NCI-H748 treated with DMSO at 0.1 percent for 48 hours (cell line): ENCODE measurements at regions not wholly inside any gene's neighbourhood (a gene's known extent, or its start where the extent isn't known, plus 50 kb on each side); places are given as distances from the start of the nearest gene placed in this dataset.

Experiments
- DNase-seq: peaks from one replicate; lab custom pipeline; 2025; lab: John Stamatoyannopoulos, UW

- no peak for DNase-seq
Measured at GRCh38 chr11:116598556-116598955, 174.2 kb downstream of the BUD13 start.

DNA sequence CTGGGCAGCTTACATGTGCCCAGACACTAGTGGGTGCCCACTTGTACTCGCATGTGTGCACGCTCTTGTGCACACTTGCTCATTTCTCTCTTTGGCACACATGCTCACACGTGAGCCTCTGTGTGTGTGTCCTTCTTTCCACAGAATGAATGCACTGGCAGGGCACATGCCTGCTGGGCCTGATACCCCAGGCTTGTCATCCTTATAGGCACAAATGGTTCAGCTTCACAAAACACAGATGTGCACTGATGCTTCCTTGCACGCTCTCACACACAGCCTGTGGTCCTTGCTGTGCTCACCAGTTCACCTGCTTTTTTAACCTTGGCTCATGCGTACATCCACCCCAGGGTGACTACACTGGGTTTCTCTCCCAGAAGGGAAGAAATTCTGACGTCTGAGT is 174.8 kb downstream of the BUD13 start:
- no peak for DNase-seq

GRCh38 chr11:116596346-116597260 is 176.2 kb downstream of the BUD13 start:
- no peak for DNase-seq

DNA sequence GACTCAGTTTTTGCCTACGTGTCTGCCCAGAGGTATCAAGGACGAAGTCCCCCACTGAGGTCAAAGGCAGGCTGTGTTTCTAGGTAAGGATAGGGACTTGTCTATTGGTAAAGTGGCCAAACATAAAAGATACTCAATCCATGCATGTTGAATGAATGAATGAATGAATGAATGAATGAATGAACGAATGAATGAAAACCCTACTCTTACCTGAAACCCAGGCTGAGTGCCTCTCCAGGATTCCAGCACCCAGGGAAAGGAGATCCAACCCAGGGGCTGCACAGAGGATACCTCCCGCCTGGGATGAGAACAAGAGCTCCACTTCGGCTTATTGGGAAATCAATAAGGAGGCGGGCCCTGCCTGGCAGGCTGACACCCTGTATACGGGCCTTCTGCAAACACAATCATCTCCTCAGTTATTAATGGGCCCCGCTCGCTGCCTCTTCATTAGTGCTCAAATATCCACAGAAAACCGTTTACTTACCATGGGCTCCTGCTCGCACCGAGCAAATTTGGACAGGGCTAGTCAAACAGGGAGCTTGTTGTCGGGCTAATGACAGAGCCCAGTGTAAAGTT is 177.4 kb downstream of the BUD13 start:
- DNase-seq: peak; percentile 70

DNA sequence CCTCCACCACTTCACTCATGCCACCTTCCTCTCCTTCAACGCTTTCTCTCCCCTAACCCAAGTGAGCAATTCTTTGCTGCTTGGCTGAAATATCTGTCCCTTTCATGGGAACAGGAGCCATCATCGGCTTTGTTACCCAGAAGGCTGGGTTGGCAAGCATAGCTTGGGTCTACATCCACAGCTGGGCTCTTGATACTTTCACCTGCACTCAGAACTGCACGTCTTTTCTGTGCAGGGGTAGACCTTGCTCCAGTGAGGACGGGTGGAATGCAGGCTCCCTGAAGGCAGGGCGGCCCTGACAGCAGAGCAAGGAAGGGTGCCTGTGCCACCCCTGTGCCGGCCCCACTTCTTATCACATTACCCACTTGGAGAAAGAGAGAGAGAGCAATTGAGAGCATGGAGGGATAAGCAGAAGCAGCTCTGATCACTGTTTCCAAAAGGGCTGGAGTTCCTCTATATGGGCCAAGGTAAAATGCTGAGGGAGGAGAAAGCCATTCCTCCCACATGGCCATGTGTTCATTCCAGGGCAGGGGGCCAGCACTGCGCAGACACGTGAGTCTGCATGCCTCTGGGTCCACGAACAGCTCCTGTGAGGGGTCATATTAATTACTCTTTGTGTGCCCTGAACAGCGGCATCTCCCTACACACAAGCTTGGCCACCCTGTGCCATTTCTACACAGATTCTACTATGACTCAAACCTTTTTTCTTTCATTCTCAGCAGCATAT is 181.8 kb downstream of the BUD13 start:
- DNase-seq: no peak

DNA sequence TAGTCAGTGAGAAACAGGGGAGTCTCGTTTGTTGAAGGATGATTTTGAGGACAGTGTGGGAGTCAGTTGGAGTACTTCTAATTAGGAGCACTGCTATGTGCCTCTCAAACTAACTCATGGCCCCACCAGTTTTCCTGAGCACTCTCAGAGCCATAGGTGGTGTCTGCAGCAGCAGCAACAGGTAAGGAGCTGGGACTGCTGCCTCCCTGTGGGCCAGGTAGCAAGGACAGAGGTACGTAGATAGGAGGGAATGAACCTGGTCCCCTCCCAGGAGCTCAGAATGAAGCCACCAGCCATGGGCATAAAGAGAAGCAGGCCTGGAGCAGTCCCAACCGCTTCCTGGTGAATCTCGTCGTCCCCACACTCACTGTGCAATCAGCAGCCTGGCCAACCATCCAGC is 183.4 kb downstream of the BUD13 start:
- DNase-seq: no peak

DNA sequence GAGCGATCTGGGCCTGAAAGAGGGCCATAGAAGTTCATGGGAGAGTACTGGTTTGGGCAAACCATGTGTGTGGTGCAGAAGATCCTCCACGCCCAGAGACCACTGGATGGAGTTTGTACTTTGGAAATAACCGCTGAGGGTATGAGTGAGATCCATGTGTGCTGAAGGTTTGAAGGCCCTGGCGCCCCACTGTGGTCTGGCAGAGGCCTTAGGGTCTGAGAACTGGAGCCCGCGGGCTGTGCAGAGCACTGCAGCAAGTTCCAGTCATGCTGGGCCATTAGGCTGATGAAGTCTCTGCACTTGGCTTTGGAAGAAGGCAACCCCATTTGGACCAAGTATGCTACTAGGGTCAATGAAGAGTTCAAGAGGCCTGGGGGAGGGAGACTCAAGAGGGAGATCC is 186.4 kb downstream of the BUD13 start:
- DNase-seq: no peak

GRCh38 chr11:116582571-116582970 is 190.2 kb downstream of the BUD13 start:
- no peak for DNase-seq

GRCh38 chr11:116581349-116581748 is 191.4 kb downstream of the BUD13 start:
- no peak for DNase-seq

DNA sequence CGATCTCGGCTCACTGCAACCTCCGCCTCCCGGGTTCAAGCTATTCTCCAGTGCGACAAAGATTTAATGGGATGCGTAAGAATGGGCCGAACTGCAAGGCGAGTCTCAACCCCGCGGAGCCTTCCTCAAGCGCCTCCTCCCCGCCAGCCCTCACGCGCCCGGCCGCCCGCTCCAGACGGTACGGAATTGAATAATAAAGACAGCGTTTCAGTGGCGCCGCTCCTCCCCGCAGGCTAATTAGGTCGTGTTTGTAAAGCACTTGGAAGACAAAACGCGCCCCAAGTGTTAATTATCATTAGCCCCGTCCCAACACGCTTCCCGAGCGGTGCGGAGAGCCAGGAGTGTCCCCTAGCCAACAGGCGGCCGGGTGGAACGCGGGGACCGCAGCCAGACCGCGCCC is 192.0 kb downstream of the BUD13 start:
- DNase-seq: peak; percentile 56

DNA sequence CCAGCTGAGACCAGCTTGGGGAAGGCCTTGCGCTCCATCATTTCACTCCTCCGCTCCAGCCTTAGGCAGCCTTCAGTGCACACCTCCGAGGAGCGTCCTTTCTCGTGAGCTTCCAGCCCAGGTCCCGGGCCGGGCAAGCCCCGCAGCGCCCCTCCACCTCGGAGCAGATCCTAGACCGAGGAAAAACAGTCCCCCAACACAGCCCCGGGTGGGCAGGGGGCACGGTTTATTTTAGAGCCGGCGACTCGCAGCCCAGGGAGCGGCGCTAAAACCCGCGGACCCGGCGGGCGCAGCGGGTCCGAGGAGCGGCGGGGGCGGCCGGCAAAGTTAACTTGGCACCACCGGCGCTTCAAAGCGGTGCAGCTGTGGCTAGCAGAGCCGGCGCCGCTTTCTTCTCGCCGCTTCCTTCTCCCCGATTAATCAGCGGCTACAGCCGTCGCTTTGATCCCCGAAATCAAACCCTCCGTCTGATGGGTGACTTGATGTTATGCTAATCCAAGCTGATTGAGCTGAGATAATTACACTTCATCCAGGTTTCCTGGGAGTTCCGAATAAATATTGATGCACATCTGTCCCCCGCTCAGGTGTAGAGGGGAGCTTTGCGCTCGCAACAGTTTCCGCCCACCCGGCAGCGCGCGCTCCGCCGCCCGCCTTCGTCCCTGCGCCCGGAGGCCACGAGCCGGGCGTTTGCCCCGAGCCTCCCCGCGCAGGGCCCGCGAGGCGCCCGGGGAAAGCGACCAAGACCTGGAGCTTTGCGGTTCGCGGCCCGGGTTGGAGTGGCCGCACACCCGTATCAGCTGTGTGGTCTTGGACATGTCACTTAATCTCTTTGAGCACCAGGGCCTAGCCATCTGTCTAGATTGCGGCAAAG is 192.7 kb downstream of the BUD13 start:
- DNase-seq: no peak

DNA sequence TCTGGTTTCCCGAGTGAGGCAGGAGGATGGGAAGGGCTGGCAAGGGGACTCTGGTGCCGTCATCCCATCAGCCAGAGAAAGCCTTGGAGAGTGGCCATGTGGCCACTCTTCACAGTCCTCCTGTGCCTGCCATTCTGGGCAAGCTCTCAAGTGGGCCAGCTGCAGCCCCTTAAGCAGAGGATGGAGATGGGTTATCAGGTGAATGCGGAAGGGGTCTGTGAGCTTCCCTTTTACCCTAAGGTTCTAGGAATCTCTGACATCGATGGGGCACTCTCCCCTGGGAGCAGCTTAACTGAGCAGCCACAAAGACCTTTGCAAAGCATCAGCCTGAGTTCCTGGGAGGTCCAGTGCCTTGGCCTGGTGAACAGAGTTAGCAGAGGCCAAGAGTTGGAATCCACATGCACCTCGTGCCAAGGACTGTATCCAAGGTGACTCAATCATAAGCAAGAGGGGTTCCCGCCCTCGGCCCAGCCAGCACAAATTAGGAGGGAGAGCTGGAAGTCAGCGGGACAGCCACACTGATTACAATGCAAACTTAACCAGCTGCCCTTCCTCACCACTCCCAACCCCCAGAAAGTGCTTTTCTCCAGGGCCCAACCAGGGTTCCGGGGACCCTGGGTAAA is 193.6 kb downstream of the BUD13 start:
- no peak for DNase-seq

- DNase-seq: no peak
Measured at GRCh38 chr11:116577956-116578355, 194.8 kb downstream of the BUD13 start.

DNA sequence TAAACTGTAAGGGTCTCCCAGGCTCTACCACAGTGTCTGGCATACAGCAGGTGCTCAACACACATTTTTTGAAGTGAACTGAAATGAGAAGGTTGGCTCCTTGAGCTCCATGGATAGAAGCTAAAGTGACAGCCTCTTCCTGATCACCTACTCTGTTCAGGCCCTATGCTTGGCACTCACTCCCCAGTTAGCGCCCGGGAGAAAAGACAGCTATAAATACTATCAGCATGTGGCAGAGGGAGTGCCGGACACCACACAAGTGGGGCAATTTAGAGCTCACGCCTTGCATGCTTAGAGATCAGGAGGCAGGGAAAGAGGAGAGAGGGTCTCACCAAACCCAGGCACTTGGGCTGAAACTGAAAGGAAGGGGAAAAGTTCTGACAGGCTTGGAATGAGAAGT is 195.5 kb downstream of the BUD13 start:
- DNase-seq: no peak

GRCh38 chr11:116576526-116576925 is 196.3 kb downstream of the BUD13 start:
- no peak for DNase-seq

- DNase-seq: no peak
Measured at GRCh38 chr11:116567721-116568242, 205.0 kb downstream of the BUD13 start.

DNA sequence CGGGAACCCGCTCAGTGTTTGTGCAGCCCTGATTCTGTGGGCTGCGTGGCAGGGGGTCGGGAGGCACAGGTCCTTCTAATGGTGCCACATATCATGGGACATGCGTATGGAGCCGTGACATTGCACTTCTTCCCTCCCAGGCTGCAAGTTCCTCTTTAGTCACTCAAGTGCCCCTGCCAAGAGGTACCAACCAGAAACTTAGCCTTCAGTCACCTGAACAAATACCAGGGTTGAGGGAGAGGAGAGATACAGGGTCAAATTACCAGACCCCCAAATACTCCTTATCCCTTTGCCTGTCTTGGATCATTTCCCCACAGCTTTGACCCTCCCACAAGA is 209.1 kb downstream of the BUD13 start:
- no peak for DNase-seq

- DNase-seq: no peak
Measured at GRCh38 chr11:116563028-116563711, 209.6 kb downstream of the BUD13 start.

GRCh38 chr11:116560589-116560988 is 212.2 kb downstream of the BUD13 start:
- DNase-seq: no peak

GRCh38 chr11:116558504-116559211 is 214.1 kb downstream of the BUD13 start:
- no peak for DNase-seq
